GM18909 (cell line): ENCODE measurements at regions not wholly inside any gene's neighbourhood (a gene's known extent, or its start where the extent isn't known, plus 50 kb on each side); places are given as distances from the start of the nearest gene placed in this dataset.
A peak's percentile ranks its signal among the peaks of the same experiment; 100 is the strongest.
"Not testable (repeated sequence)": the region's sequence is repeated elsewhere in the genome, so short reads cannot be mapped to it uniquely, and the experiment has no call there.

Experiments used
- ATAC-seq: cut with Tn5 transposase; IDR thresholded peaks from one replicate; pipeline ENCODE4 v1.9.1; 2021; ENCODE audit warnings: mild to moderate bottlenecking; ENCODE audit not compliant: unreplicated experiment, poor library complexity

- no peak for ATAC-seq
Observed at GRCh38 chr5:75856056-75856455, 138.8 kb upstream of the POC5 start.

GRCh38 chr5:75848077-75848476 is 130.8 kb upstream of the POC5 start:
- ATAC-seq = no peak

GRCh38 chr5:75847561-75848021 is 130.4 kb upstream of the POC5 start:
- ATAC-seq = peak; percentile 93

- no peak for ATAC-seq
Observed at GRCh38 chr5:75844301-75844700, 127.1 kb upstream of the POC5 start.

GRCh38 chr5:75843319-75843718 is 126.1 kb upstream of the POC5 start:
- ATAC-seq = no peak

- ATAC-seq = no peak
Observed at GRCh38 chr5:75839547-75839946, 122.3 kb upstream of the POC5 start.

- ATAC-seq = no peak
Observed at GRCh38 chr5:75837258-75837841, 120.1 kb upstream of the POC5 start.

- ATAC-seq = no peak
Observed at GRCh38 chr5:75831561-75831960, 114.3 kb upstream of the POC5 start.

GRCh38 chr5:75828029-75828428 is 110.8 kb upstream of the POC5 start:
- ATAC-seq = no peak

GRCh38 chr5:75824323-75824722 is 107.1 kb upstream of the POC5 start:
- ATAC-seq = no peak

GRCh38 chr5:75823811-75824210 is 106.6 kb upstream of the POC5 start:
- no peak for ATAC-seq

GRCh38 chr5:75818661-75819060 is 101.4 kb upstream of the POC5 start:
- no peak for ATAC-seq

GRCh38 chr5:75799695-75800094 is 82.5 kb upstream of the POC5 start:
- ATAC-seq = not testable (repeated sequence)

- ATAC-seq = not testable (repeated sequence)
Observed at GRCh38 chr5:75769338-75769737, 52.1 kb upstream of the POC5 start.
